ENCODE measurements at regions not wholly inside any gene's neighbourhood (a gene's known extent, or its start where the extent isn't known, plus 50 kb on each side); places are given as distances from the start of the nearest gene placed in this dataset.

- no peaks in the 10 kb centered on the region for H3K36me3 ChIP-seq (ENCODE audit: insufficient read depth)
Observed at GRCh38 chr3:107275511-107275910, 101.7 kb upstream of the CCDC54 start.

More at GRCh38 chr3:107275511-107275910, 101.7 kb upstream of the CCDC54 start:
- Mint-ChIP-seq H3K9me3 (no peaks in the 10 kb centered on the region), H3K27me3 (ENCODE audit: insufficient read depth, low read depth, poor library complexity) (no peaks in the 10 kb centered on the region), H3K4me3 (no peak overlapping the region), H3K27ac (no peak overlapping the region), H3K4me1 (peaks cover 5% of the 10 kb centered on the region; the same call in 2 of the 3 replicates), H3K36me3 (ENCODE audit: low read depth) (no peaks in the 10 kb centered on the region)
- no peaks in the 10 kb centered on the region for H3K9me2 ChIP-seq (ENCODE audit: insufficient read depth)
- H4K20me1 ChIP-seq (replicated peaks; ENCODE audit: insufficient read depth), result no peaks in the 10 kb centered on the region
- no peak for DNase-seq (ENCODE audit: low spot score)
- no peaks in the 10 kb centered on the region for H3F3A ChIP-seq (replicated peaks; ENCODE audit: low read depth)
- no peak overlapping the region for H3K4me2 ChIP-seq
- TF ChIP-seq CREB1 (CRISPR knock-in tag; IDR thresholded peaks at IDR 0.05; ENCODE audit: low read depth) (no peak), POLR2AphosphoS5 (IDR thresholded peaks at IDR 0.05; ENCODE audit: low read depth) (no peak), ZNF114 (CRISPR knock-in tag; IDR thresholded peaks at IDR 0.05) (no peak), CTCF (conservative IDR thresholded peaks at IDR 0.05; ENCODE audit: low read depth in 2 of 2) (no peak), JUNB (IDR thresholded peaks at IDR 0.05; ENCODE audit: unreplicated experiment) (no peak), NANOG (IDR thresholded peaks at IDR 0.05; ENCODE audit: borderline replicate concordance) (no peak), REST (IDR thresholded peaks at IDR 0.05; ENCODE audit: unreplicated experiment) (no peak), ETS1 (IDR thresholded peaks at IDR 0.05) (no peak), EZH2 (IDR thresholded peaks at IDR 0.05; ENCODE audit: low read depth, unreplicated experiment) (no peak), ZNF331 (CRISPR knock-in tag; IDR thresholded peaks at IDR 0.05; ENCODE audit: low read depth) (no peak), EZH2phosphoT487 (IDR thresholded peaks at IDR 0.05; ENCODE audit: unreplicated experiment) (no peak), ZNF462 (CRISPR knock-in tag; IDR thresholded peaks at IDR 0.05) (no peak)
- no peak overlapping the region for H3K4me3 ChIP-seq
- no peaks in the 10 kb centered on the region for H3K79me2 ChIP-seq (replicated peaks; ENCODE audit: insufficient read depth)
- no peaks in the 10 kb centered on the region for H3K27me3 ChIP-seq (ENCODE audit: insufficient read depth)
- no peak for ATAC-seq
- no peak overlapping the region for H2AFZ ChIP-seq
- H3K27ac ChIP-seq (ENCODE audit: low read depth), result no peak overlapping the region
- no peaks in the 10 kb centered on the region for H3K4me1 ChIP-seq (ENCODE audit: insufficient read depth)

All from GM23338 (cell line).